GM19438 (cell line): ENCODE measurements at regions not wholly inside any gene's neighbourhood (a gene's known extent, or its start where the extent isn't known, plus 50 kb on each side); places are given as distances from the start of the nearest gene placed in this dataset.

ENCODE experiments used
- ATAC-seq: cut with Tn5 transposase; IDR thresholded peaks from one replicate; pipeline ENCODE4 v1.9.1; 2021; ENCODE audit warnings: low read depth; ENCODE audit not compliant: unreplicated experiment

DNA sequence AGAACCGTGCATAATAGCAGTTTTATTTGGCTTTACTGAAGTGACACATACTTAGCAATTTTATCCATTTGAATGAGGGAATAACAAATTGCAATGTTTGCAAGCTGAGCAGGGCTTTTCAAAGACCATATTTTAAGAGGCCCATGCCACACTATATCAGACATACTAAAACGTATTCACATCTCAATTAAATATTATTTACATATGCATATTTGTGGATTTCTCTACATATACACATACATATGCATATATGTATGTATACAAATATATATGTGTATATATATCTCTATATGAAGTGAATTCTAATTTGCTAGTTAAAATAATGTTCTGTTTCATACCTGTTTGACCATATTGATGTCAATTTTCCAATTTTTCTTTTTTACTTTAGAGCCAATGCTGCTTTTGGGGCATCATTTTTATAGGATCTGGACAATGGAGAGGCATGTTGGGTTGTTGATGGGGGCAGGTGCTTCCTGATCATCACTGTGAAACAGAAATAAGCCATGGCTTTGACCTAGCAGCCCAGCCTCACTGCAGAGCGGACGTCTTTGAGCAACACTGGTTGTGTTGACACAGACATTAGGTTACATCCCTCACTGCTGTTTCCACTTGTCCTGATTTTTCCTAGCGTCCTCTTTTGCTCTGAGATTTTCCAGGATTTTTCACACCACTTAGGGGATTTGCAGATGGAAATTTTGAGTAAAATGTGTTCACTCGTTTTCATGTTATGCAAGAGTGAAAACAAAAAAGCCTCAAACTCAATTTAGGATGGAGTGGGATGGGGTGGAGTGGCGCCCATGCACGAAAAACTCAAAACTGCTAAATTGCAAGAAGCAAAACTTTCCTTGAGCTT lies 56.9 kb downstream of the RDH14 start:
- no peak for ATAC-seq

DNA sequence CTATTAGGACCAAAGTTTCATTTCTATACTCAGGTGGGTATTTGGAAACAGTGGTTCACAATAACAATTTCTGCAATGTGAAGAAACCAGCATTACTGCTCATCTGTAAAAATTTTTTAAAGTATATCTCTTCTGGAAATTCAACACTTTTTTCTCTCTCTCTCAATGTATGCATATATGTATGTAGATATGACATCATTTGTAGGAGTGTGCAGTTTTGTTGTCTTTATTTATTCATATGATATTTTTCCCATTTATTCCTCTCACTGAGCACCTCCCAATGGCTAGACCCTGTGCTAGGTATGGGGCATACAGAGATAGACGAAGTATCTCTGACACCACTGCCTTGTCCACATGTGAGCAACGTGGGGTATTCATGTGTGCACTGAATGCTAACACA lies 58.3 kb downstream of the RDH14 start:
- ATAC-seq, result no peak

DNA sequence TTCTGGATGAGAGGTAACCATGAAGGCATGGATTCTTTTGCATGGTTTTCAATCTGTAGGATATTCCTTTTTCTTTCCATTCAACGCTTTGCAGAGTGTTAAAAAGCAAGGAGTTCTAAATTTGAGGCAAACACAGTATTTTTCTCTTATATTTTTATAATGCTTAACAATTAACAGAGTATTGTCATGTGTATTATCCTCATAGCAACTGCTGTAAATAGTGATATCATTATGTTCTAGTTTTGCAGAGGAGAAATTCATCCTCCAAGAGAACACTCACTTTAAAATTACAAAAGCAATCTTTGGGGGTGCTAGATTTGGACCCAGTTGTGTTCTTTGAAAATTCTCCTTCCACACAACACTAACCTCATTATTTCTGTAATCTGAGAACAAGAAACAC lies 58.7 kb downstream of the RDH14 start:
- no peak for ATAC-seq

DNA sequence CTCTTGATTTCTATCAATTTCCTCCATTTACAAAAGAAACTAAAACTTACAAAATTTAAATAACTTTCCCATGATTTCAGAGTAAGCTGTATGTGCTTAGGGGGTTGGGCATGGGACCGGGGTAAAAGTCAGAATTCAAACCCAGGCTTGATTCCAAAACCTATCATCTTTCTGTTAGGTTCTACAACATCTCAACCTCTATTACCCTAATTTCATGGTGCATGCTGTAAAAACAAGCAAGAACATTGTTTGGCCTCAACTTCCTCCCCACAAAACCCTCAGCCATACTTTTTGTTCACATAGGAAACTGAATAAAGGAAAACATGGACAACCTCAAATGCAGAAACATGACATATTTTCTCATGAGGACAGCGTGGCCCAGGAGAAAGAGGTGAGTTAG lies 59.3 kb downstream of the RDH14 start:
- no peak for ATAC-seq

DNA sequence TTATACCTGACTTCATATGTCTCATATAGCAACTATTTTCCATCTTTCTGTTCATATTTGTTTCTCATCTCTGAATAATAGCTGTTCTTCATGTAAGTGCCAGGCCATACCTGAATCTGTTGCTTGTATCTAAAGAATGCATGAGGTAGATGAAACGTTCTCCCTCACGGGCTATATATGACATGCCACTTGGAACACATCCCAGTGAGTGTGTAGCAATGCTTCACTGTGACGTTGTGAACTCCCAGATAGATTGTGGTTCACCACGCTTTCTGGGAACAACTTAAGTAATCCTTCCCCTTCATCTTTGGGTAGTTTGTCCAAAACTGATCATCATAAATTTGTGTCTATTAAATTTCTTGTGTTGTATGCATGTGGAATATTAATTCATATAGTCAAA lies 60.1 kb downstream of the RDH14 start:
- ATAC-seq, result no peak

DNA sequence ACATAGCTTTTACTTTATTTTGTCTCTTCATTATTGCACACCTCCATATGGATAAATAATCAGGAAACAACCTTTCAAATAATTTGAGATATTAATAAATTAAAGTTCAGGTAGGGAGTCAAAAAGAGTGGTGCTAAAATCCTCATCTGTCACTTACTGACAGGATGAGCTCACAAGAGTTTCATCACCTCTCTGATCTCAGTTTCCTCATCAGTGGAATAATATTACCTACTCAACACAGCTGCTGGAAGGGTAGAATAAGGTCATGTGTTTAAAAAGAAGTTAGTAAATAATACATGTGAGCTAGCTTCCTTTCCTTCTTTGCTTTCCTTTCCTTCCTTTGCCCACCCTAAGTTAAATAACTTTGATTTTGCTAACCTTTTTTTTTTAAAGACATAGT lies 61.9 kb downstream of the RDH14 start:
- ATAC-seq, result no peak

DNA sequence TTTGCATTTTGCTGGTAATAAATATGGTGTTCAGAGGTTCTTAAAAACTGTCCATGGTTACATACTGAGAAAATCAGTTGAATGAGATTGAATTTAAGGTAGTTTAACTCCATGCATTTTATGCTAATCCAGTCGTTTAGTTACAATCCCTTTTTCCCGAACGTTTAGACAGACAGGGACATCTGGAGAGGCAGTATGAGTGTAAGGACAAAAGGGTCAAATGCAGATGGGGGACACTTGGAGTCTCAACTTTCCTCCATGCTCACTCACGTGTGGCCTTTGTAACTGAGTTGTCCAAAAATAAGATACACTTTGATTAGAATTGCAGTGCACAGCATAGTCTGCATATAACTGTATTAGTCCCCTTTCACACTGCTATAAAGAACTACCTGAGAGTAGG lies 63.9 kb downstream of the RDH14 start:
- ATAC-seq, result no peak

DNA sequence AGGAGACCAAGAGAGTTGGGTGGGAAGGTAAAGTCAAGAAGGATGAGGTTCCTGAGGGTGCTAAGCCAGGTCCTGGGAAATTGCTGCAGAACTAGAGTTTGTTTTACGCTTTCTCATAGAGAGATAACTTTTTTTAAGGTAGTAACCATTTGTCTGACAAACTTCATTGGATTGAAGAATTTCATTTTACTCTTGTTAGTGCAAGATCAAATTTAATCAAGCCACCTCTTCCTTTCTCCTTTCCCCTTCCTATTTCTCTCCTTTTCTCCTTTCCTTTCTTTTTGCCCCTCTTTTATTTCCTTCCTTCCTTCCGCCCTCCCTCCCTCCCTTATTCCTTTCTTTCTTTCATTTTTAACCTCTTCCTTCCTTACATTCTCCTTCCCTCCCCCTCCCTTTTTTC lies 65.4 kb downstream of the RDH14 start:
- no peak for ATAC-seq

DNA sequence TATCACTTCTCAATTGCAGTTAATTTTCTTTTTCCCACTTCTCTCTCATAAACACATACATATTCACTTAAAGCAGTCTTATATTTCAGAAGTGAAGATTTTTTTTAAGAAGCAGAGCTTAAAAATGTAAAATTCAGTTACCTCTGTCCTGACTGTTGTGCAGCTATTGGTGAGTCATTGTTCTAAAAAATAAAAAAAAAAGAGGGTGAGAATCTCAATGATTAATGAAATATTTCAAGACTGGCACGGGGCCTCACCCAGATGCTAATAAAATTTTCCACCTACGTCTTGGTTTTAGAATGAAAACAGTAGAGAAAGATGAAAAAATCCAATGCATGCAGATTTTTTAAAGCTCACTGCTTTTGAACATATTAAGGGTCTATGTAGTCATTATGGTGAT lies 67.7 kb downstream of the RDH14 start:
- ATAC-seq, result no peak

DNA sequence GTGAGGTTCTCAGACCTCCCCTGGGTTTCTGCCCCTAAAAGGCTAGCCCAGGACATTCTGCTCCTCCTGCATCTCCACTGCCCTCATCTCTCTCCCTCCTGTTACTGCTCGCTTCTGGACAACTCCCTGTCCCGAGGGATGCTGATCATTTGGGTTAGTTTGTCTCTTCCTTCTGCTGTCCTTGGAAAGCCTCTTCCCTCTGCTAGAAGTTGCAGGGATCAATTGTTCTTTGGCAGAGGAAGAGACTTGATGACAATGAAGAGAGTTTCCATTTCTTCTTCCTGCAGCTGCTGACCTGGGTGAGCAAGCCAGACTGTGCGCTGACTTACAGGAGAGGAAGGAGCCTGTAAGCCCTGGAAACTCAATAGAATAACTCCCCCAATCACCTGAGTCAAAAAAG lies 68.9 kb downstream of the RDH14 start:
- ATAC-seq, result no peak

DNA sequence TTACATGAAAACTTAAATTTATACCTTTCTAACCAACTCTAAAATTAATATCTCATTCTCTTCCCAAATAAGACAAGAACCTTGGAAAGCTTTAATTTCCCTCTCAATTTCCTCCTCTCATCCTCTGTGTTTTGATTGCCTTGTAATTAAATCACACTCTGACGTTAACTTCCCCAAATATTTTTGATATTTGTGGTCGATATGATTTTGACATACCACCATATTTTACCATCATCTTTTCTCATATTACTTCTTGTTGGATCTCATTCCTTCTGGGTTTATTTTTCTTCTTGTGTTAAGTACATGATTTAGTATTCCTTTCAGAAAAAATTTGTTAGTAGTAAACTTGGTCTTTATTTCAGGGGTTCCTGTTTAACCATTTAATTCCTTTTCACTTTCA lies 69.6 kb downstream of the RDH14 start:
- no peak for ATAC-seq

DNA sequence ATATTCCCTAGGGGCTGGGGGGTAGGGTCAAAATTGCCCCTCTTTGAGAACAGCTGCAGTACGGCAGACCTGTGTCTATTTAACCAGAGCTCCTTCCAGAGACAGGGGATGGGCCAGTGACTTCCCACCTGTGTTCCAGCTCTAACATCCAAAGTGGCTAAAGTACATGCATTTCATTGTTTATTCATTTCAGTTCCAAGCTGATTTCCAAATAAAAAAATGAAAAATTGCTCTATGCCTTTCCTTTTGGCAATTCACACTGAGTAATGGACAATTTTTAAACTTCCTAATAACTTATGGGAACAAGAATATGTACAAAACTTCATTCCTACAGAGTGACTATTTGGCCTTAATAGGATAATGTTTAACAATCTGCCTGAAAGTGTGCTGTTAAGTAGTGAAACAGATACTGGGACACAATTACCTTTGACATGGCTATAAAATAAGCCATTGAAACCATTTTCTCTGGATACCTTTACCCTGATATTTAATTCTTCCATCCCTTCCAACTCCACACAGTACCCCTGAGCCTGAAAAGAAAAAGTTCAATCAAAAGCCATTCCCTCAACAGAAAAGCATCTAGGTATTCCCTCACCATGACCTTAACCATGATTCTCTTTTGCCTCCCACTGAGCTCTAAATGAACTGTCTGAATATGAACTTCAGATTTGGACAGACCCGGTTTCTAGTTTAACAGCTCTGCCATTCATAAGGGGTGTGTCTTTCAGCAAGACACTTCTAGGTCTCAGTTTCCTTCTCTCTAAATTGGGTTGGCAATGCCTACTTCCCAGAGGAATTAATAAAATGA lies 73.1 kb downstream of the RDH14 start:
- ATAC-seq, result no peak

DNA sequence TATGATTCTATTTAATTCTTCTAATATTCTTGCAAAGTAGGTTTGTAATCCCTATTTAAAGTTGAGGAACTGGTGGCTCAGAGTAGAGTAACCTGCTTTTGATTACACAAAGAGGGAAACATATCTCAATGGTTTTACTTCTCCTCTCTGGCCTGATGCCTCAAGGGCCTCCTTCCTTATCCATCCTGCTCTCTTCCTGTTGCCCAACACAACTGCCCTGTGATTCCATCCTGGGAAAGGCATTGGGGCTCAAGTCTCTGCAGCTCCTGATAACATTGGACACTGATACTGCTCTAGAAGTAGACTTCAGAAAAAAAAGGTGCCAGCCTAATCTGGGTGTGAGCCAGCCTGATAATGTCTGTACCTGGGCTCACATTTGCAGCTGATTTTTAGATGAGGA lies 75.8 kb downstream of the RDH14 start:
- no peak for ATAC-seq

DNA sequence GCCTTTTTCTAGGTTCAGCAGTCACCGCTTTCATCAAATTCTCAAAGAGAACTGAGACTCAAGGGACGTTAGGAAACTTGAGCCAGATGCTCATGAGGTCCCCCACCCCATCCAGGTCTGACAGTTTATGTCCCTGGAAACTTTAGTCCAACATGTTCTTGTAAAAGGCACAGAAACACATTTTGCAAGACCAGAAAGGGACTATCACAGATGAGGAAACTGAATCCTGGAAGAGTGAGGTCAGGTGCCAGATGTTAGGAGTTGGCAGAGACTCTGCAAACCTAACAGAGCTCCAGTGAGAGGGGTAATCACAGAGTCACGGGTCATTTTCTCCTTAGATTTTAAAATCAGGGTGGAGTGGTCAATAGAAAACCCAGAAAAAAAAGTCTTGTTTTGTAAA lies 76.6 kb downstream of the RDH14 start:
- no peak for ATAC-seq

DNA sequence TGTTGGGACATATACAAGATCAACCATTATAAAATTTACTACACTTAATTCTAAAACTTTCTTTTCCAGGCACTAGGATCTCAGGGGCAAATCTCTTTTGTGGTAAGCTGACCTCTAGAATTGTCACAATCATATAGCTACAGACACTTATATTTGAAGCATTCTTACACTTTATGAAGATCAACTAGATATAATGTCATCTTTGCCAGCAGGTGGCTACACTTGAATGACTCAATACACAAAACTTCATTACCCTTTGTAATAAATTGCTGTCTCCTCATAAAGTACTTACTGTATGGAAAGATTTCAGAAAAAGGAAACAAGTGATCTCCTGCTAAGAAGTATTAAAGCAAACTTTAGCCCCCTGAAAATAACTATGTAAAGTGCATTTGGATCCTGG lies 77.8 kb downstream of the RDH14 start:
- ATAC-seq, result no peak

DNA sequence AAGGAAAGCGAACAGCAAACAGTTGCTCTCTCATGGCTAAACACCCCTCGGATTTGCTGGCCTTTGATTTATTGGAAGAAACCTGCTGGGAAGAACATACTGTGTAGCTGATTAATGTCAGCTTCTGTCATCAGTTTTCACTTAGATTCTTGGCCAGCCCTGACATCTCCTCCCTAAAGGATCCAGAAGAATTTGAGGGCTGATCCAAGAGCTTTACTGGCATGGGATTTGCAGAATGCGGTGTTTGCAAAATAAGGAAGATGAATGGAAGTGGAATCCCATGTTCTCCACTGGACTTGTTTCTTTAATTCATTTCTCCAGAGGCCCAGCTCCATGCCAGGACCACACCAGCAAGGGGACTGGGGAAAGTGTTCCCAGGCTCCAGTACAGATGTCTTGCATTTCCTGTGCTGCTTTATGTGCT lies 80.5 kb downstream of the RDH14 start:
- no peak for ATAC-seq

DNA sequence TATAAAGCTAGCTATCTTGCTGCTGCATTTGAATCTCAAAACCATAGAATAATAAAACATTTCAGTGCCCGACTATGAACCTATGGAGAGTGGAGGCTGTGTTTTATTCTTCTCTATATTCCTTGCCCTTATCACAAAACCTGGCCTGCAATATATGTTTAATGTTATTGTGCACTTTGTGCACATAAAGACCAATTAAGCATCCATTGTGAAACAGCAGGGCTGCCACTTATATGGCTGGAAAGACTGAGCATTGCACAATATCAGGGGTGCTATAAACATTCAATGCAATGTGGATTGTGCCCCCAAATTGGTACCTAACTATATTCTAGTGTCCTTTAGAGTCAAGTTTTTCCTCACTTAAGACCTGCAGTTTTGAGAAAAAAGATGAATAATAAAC lies 83.2 kb downstream of the RDH14 start:
- ATAC-seq, result no peak

DNA sequence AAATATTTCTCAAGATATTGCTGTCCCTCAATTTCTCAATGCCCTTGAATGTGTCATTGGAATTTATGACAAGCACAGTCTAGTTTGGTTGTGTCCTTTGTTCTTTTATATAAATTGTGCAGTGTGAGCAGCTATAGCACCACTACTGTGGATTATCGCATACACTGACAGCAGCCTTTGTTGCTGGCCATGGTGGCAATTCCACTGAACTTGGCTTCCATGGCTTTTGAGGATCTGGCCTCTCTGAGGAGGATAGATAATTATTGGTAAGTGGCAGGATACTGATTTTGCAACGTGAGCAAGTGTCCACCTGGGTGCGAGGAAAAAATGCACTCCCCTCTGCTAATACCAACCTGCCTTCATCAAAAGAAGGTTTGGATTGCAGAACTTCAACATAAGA lies 84.0 kb downstream of the RDH14 start:
- no peak for ATAC-seq

DNA sequence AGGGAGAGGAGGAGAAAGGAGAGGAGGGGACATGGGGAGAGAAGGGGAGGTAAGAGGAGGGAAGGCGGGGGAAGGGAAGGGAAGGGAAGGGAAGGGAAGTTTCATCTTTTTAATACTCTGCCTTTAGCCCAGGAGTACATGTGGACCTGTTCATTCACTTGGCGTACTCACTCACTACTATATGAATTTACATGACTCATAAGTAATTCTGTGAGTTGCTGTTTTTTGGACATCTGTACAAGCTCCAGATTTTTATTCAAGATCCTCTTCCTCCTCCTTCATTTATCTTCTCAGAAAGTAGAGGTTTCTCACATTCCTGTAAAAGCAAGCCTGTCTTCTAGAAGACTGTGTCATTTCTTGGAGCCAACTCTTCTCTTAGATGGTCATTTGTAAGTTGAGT lies 84.6 kb downstream of the RDH14 start:
- ATAC-seq, result no peak

DNA sequence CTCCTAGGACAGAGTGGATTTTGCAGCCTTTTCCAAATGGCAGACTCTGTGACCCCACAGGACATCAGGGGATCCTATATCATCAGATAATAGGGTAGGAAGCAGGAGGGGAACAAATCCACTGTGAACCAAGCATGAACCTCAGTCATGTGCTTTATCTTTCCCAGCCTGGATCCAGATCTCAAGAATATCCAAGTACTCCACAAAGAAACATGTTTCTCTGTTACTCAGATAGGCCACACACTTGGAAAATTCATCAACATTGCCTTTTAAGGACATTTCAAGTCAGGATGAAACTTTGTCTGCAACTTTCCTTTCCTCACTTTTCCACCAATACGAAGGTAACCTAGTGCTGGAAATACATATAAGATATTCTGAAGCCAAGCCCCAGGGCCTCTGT lies 85.8 kb downstream of the RDH14 start:
- ATAC-seq, result no peak

DNA sequence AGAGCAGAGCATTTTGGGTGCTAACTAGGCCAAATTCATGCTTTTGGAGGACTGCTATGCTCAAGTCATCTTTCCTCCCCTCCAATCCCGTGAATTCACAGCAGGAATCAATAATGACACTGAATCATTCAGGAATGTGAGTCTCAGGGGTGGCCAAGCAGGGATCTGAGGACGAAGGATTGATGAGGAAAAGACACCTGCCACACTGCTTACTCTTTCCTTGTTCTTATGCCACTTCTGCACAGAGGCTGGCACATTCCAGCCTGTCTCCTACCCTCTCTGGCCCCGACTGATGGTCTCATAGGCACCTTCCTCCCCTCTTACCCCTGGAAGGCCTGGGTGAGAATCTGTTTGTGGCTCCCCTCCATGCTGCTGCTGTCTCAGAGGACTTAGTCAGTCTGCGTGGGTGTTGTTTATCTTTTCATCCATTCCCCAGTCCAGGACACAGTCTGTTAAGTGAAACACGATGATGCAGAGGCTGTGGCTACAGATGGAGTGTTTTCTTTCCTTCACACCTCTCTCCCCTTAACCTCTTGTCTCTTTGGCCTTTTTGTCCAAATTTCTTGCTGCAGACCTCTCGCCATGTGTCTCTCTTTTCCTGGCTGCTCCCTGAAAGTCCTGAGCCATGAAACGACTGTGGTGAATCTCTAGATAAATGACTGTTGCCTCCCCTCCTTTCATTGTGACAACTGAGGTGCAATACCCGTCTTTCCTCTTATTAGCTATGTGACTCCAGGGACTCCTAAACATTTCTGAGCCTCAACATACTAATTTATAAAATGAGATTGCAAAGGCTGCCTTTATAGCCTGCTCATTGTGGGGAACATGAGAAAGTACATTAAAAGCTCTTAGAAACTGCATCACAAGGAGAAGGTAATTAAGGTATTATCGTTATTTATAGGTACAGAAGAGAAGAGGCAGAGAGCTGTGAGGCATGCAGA lies 86.9 kb downstream of the RDH14 start:
- ATAC-seq, result no peak
